Forelimb muscle (tissue), 1 donor: ENCODE measurements at regions not wholly inside any gene's neighbourhood (a gene's known extent, or its start where the extent isn't known, plus 50 kb on each side); places are given as distances from the start of the nearest gene placed in this dataset.

Experiments used
- DNase-seq: peaks from one replicate; pipeline ENCODE4 v3.0.0-alpha.2; 2013; ENCODE audit warnings: low read depth

DNA sequence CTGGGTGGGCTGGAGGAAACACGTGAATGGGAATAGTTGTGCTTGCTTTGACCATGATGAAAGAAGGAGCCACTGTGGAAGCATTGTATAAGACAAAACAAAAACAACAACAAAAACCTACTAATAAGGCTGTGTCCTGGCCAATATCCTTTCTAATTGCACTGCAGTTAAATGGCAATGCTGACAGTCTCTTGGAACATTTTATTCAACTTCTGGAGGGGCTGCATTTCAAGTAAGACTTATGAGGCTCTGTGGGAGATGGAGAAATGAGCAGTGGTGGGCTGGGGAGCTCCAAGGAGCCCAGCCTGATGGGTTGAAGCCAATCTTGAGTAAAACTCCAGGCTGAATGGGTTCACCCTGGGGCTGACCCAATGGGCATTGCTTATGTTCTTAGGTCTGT, 99.8 kb upstream of the ROPN1 start:
- no peak for DNase-seq

- no peak for DNase-seq
Observed at GRCh38 chr3:124092811-124093210, 100.9 kb upstream of the ROPN1 start.

- DNase-seq, result no peak
Observed at GRCh38 chr3:124094496-124094895, 102.6 kb upstream of the ROPN1 start.

DNA sequence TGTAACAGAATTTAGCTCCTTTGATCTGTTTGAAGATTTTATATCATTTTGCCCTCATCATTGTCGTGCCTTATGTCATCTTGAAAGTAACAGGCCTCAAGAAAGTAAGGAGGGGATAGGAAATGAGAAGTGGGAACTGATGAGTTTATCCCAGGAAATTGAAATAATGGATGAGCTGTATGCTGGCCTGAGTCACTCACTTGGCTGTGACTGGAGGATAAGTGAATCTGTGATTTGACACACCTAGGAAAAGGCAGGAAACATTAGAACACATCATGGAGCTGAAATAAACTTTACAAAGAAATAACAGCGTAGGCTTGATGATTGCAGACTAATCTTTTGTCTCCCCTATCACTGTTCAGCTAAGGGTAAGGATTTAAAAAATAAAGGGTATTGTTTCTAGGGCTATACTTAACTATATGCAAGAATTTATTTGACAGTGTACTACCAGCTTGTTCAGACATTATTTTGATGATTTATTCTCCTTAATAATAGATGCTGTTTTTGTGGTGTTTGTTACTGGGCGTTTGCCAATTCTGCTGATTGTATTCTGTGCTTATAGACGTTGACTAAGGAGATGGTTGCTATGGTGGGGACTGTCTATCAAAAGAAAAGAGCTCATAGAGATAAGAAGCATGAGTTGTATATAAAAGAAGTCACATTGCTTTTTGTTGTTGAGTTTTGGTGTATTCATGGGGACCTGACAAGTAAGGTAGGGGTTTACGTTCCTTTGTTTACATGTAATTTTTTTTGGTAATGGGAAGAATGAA, 105.6 kb upstream of the ROPN1 start:
- no peak for DNase-seq

DNA sequence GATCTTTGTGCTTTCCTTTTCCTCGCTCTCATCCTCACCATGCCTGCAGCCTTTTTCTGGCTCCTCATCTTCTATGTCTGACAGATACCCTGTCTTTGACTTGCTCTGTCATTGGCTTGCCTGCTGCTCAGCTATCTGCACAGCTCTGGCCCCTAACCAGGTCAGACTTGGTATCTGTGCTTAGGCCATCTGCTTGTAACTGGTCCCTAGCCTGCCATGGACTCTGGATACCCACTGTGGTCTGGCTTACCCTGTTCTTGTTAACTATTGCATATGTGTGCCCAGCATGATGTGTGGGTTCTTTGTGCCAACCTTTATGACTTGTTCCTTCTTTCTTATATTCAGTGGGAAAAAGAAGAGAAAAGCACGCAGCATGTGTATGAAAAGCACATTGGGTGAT, 109.7 kb upstream of the ROPN1 start:
- DNase-seq, result no peak

DNA sequence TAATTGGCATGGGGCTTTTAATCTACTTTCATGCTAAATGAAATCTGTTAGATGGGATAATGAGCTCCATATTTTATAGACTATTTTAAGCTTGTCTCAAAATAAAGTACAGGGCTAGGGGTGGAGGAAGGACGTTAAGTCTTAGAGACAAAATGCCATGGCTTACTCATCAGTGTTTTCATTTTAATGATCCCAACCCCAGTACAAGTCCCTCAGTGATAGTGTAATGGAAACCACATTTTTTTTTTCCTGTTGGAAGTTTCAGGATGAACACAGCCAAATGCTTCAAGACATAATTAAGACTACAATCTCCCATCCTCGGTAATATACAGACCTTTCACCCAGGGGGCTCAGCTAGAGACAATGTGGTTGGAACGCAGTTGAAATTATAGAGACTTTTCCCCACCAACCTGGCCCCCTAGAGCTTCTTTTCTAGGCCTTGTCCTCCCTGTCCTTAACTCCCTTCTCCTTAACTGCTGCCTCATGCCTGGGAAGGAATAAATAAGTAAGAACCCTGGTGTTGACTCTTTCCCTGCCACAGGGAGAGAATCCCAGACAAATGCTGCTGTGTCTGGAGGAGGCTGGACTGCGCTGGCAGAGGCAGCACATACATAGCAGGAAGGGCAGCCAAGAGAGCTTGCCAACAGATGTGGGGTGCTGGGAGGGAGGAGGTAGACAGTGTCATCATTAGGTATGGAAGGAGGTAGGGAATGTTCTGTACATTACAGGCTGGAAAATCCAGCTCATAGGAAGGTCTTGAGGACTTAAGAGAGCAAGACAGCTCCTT, 115.4 kb upstream of the ROPN1 start:
- DNase-seq, result no peak

- no peak for DNase-seq
Observed at GRCh38 chr3:124108446-124108845, 116.5 kb upstream of the ROPN1 start.

- DNase-seq, result no peak
Observed at GRCh38 chr3:124113485-124113884, 121.6 kb upstream of the ROPN1 start.

GRCh38 chr3:124115279-124115678, 123.4 kb upstream of the ROPN1 start:
- no peak for DNase-seq

DNA sequence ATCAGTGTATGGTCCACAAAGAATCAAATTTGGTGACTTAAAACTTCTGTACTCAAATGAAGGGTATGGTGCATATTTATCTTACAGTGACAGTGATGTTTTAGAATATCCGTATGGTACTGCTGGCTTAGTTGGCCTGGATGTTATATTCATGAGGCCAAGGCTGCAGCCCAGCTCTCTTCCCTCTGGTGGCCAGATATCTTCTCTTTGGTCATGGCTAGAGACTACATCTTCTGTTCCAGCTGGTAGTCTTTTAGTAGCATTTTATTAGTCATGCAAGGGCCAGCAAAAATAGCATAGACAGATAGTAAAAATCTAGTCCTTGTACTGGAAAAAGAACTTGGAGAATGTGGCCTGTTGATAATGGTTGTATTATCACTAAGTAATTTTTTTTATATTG, 124.0 kb upstream of the ROPN1 start:
- no peak for DNase-seq

- DNase-seq, result no peak
Observed at GRCh38 chr3:124116906-124117305, 125.0 kb upstream of the ROPN1 start.

DNA sequence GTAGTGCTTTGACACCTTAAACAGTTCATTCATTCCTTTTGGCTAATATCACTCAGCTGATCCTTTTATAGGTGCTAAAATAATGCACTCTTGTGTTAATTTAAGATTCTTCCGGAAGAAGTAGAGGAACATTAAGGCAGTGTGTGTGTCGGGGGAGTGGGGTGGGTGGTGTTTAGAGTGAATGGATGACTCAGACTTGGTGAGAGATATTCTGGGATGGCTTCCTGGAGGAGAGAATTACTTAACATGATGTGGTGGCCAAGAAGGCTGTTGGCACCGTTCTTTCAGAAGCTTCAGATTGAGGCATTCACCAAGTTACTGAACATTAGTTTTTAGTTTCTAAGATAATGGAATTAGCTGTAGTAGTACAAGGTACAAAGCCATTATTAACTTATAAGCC, 125.6 kb upstream of the ROPN1 start:
- no peak for DNase-seq

DNA sequence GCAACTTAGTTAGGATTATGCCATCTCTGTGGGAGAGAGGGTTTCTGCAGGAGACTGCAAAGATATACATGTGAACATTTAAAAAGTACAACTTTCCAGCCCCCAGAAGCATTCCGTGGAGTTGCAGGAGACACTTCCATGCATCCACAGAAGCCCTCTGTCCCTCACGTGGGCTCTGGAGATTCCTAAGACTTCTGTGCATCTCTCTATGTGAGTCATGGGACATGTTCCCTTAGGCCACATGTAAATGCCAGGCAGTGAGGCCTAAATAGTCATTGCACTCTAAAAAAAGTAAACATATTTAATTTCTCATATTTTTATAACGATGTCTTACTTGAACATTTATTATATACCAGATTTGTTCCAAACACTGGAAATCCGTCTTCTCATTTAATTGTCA, 126.5 kb upstream of the ROPN1 start:
- no peak for DNase-seq

DNA sequence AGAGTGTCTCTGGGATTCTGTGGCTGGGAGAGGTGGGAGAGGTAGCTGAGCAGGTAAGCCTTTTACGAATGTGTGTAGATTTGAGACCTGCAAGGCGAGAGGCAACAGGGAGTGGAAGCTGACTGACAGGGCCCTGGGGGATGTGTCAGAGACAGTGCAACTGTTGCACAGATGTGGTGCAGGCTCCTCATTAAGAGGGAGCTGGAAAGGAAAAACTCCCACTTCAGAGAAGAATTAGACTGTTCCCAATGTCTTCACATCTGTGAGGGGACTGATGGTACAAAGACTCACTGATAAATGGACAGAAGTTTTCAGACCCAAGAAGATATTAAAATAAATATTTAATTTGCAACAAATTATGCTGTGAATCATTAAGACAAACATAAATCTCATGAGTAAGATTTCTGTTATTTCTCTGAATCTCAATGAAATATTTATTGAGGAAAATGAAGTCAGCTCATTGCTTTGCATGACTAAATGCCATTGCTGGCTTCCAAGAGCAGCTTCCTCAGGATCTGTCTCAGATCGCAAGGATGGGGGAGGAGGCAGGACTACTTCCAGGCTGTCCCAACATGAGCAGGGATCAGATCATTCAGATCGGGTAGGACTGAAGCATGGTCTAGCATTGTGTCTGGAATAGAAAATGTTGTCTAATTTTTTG, 127.3 kb upstream of the ROPN1 start:
- no peak for DNase-seq

- DNase-seq, result no peak
Observed at GRCh38 chr3:124121379-124122312, 129.7 kb upstream of the ROPN1 start.

DNA sequence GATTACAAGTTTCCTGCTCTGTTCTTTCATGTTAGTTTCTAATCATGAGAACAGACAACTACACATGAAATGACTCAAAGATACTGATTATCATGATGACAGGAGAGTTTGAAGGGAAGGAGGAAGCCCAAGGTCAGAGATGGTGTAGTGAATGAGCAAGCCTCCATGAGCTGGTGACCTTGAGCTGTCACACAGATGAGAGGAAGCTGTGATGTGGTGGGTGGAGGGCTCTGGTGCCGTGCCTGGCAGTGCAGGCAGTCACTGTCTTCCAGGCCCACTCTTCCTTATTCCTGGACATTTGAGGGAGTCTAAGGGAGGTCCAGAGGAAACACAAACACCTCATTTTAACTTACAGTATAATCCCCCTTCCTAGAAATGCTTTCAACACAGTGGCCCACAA, 133.4 kb upstream of the ROPN1 start:
- DNase-seq, result no peak

DNA sequence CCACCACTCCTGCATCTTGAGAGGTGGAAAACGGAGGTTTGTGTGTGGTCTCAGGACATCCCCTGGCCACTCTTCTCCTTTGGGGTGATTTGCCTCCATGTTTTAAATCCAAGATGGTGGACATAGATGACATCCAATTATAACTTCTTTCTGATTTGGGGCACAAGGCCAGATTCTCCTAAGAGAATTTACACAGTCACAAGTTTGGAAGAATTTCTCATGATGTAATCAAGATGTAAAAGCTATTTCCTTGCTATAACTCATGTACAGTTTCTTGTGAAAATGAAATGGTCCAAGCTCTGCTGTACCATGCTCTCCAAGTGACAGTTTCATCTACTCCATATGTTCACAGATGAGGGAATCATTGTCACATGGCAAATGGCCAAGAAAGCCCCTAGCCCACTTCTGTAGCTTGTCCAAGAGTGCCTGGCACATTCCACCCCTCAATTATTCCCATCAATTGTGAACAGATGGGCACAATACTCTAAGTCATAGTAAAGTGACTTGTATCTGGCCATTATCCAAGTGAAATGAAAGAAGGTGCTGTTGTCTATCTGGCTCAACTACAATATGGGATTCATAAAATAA, 134.6 kb upstream of the ROPN1 start:
- DNase-seq, result no peak

DNA sequence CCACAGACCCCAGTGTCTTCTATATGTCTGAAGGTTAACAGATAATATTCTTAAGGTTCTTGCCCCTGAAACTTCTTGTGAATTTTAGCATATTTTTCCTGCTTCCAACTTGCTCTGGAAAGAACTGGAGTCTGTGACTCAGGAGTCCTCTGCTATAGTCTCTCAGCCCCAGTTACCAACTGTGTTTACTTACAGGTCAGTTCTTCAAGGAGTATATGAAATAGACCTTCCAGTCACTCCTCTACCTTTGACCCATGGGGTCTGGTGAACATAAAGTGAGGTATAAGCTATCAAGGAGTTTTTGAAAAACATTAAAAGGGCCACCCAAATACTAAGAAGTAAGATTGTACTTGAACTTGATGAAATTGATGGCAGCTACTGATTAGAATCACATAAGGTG, 139.2 kb upstream of the ROPN1 start:
- DNase-seq, result no peak

DNA sequence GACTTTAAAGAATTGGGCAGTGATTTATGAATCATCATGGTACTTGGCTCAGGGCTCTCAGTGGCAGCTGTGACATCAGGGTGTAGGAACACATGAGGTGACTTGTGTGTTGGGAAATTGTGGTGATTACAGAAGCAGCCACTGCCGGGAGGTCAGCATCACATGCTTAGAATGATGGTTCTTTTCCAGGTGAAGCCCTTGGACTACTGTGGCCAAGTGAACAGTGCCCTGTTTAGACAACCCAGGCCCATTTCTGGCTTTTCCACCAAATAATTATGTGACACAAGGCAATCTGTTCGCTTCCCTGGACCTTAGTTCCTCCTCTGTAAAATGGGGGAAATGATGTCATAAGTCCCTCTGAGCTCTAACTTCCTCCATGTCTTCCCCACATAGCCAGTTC, 139.7 kb upstream of the ROPN1 start:
- DNase-seq, result no peak

DNA sequence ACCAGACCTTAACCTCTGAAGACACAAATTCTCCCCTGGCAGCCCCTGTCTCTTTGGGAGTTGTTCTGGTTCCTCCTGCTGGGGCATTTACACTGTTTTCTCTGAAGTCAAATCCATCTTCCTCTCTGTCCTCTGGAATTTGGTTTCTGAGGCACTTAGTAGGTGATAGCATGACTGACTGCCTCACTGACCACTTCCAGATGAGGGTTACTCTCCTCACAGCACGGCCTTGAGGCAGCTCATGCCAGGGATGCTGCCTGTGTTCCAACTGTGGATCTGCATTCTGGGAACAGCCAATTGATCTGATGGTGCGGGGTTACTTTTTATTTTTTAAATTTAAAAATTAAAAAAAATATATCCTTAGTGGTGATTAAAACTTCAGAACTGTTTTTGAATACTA, 140.9 kb upstream of the ROPN1 start:
- no peak for DNase-seq

- DNase-seq, result no peak
Observed at GRCh38 chr3:124133366-124133940, 141.5 kb upstream of the ROPN1 start.
